HEK293 (cell line): ENCODE measurements at regions not wholly inside any gene's neighbourhood (a gene's known extent, or its start where the extent isn't known, plus 50 kb on each side); places are given as distances from the start of the nearest gene placed in this dataset.

Experiments used
- YY1 ChIP-seq: fragments of 450-650 bp; formaldehyde crosslinking; IDR thresholded peaks from 2 replicates; pipeline ENCODE4 v1.5.1; 2018; ENCODE audit warnings: missing biosample characterization, missing genetic modification characterization
- ZBTB7A ChIP-seq: fragments of 450-650 bp; formaldehyde crosslinking; IDR thresholded peaks from 2 replicates; pipeline ENCODE4 v1.5.1; 2016; ENCODE audit warnings: low read depth, missing biosample characterization, missing genetic modification characterization
- ZIC2 ChIP-seq: fragments of 450-650 bp; formaldehyde crosslinking; IDR thresholded peaks from 2 replicates; pipeline ENCODE4 v1.5.1; 2016; ENCODE audit warnings: missing biosample characterization, missing genetic modification characterization
- ZNF133 ChIP-seq: fragments of 450-650 bp; formaldehyde crosslinking; IDR thresholded peaks from 2 replicates; pipeline ENCODE4 v1.5.1; 2016; ENCODE audit warnings: missing biosample characterization, missing genetic modification characterization
- ZNF274 ChIP-seq, 2 experiments: fragments of 200-500 bp in 1 of 2; fragments of 450-650 bp in 1 of 2; sonication (Bioruptor generic) in 1 of 2; formaldehyde crosslinking in 1 of 2; IDR thresholded peaks; 2 replicates each; pipeline versions ENCODE4 v1.5.1 to v1.6.1; 2014 to 2016; ENCODE audit warnings: borderline replicate concordance in 1 of 2, inconsistent platforms in 1 of 2, low read length in 1 of 2, missing biosample characterization in 1 of 2, missing genetic modification characterization in 1 of 2
- ZNF335 ChIP-seq: fragments of 450-650 bp; formaldehyde crosslinking; conservative IDR thresholded peaks from 2 replicates; pipeline ENCODE4 v1.5.1; 2016; ENCODE audit warnings: missing biosample characterization, missing genetic modification characterization
- ZNF501 ChIP-seq: fragments of 450-650 bp; formaldehyde crosslinking; IDR thresholded peaks from 2 replicates; pipeline ENCODE4 v1.5.1; 2016; ENCODE audit warnings: missing biosample characterization, missing genetic modification characterization
- ZSCAN23 ChIP-seq: fragments of 450-650 bp; formaldehyde crosslinking; IDR thresholded peaks from 2 replicates; pipeline ENCODE4 v1.5.1; 2016; ENCODE audit warnings: missing biosample characterization, missing genetic modification characterization
- TF ChIP-seq, protein P1 (sequence below): fragments of 450-650 bp; formaldehyde crosslinking; IDR thresholded peaks from 2 replicates; pipeline ENCODE4 v1.5.1; 2016; ENCODE audit warnings: missing biosample characterization, missing genetic modification characterization
- TF ChIP-seq, protein P2 (sequence below): fragments of 450-650 bp; formaldehyde crosslinking; IDR thresholded peaks from 2 replicates; pipeline ENCODE4 v1.5.1; 2016; ENCODE audit warnings: missing biosample characterization, missing genetic modification characterization
- TF ChIP-seq, protein P3 (sequence below): fragments of 450-650 bp; formaldehyde crosslinking; IDR thresholded peaks from 2 replicates; pipeline ENCODE4 v1.5.1; 2016; ENCODE audit warnings: missing biosample characterization, missing genetic modification characterization, borderline replicate concordance
- TF ChIP-seq, protein P4 (sequence below): IDR thresholded peaks from 2 replicates; pipeline ENCODE4 v1.6.1; 2011; ENCODE audit warnings: mild to moderate bottlenecking, low read depth, low read length, borderline replicate concordance

DNA sequence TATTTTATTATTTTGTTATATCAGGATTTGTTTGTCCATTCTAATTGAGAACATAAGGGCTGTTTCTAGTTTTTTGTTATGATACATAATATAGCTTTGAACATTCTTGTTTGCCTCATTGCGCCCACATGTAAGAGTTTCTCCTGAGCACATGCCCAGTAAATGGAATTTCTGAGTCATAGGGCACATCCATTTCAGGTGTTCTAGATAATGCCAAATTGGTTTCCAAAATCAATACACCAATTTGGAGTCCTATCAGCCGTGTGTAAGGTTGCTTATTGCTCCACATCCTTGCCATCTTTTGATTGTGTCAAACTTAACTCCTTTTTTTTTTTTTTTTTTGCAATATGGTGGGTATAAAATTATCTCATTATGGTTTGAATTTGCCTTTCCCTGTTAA is 97.9 kb upstream of the RESF1 start:
- no peak for TF ChIP-seq ZNF133
- TF ChIP-seq, protein P1, sequence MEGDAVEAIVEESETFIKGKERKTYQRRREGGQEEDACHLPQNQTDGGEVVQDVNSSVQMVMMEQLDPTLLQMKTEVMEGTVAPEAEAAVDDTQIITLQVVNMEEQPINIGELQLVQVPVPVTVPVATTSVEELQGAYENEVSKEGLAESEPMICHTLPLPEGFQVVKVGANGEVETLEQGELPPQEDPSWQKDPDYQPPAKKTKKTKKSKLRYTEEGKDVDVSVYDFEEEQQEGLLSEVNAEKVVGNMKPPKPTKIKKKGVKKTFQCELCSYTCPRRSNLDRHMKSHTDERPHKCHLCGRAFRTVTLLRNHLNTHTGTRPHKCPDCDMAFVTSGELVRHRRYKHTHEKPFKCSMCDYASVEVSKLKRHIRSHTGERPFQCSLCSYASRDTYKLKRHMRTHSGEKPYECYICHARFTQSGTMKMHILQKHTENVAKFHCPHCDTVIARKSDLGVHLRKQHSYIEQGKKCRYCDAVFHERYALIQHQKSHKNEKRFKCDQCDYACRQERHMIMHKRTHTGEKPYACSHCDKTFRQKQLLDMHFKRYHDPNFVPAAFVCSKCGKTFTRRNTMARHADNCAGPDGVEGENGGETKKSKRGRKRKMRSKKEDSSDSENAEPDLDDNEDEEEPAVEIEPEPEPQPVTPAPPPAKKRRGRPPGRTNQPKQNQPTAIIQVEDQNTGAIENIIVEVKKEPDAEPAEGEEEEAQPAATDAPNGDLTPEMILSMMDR (tag by site-specific recombination) = no peak
- no peak for TF ChIP-seq ZNF274 (IDR thresholded peaks at IDR 0.05; ENCODE audit: low read length)
- no peak for TF ChIP-seq ZNF274 (tag by site-specific recombination; IDR thresholded peaks at IDR 0.05; ENCODE audit: borderline replicate concordance)
- no peak for TF ChIP-seq ZBTB7A (tag by site-specific recombination)
- TF ChIP-seq, protein P2, sequence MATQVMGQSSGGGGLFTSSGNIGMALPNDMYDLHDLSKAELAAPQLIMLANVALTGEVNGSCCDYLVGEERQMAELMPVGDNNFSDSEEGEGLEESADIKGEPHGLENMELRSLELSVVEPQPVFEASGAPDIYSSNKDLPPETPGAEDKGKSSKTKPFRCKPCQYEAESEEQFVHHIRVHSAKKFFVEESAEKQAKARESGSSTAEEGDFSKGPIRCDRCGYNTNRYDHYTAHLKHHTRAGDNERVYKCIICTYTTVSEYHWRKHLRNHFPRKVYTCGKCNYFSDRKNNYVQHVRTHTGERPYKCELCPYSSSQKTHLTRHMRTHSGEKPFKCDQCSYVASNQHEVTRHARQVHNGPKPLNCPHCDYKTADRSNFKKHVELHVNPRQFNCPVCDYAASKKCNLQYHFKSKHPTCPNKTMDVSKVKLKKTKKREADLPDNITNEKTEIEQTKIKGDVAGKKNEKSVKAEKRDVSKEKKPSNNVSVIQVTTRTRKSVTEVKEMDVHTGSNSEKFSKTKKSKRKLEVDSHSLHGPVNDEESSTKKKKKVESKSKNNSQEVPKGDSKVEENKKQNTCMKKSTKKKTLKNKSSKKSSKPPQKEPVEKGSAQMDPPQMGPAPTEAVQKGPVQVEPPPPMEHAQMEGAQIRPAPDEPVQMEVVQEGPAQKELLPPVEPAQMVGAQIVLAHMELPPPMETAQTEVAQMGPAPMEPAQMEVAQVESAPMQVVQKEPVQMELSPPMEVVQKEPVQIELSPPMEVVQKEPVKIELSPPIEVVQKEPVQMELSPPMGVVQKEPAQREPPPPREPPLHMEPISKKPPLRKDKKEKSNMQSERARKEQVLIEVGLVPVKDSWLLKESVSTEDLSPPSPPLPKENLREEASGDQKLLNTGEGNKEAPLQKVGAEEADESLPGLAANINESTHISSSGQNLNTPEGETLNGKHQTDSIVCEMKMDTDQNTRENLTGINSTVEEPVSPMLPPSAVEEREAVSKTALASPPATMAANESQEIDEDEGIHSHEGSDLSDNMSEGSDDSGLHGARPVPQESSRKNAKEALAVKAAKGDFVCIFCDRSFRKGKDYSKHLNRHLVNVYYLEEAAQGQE = no peak
- no peak for TF ChIP-seq ZSCAN23
- TF ChIP-seq YY1 (tag by site-specific recombination) = no peak
- TF ChIP-seq, protein P3, sequence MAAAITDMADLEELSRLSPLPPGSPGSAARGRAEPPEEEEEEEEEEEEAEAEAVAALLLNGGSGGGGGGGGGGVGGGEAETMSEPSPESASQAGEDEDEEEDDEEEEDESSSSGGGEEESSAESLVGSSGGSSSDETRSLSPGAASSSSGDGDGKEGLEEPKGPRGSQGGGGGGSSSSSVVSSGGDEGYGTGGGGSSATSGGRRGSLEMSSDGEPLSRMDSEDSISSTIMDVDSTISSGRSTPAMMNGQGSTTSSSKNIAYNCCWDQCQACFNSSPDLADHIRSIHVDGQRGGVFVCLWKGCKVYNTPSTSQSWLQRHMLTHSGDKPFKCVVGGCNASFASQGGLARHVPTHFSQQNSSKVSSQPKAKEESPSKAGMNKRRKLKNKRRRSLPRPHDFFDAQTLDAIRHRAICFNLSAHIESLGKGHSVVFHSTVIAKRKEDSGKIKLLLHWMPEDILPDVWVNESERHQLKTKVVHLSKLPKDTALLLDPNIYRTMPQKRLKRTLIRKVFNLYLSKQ (tag by site-specific recombination) = no peak
- TF ChIP-seq, protein P4, sequence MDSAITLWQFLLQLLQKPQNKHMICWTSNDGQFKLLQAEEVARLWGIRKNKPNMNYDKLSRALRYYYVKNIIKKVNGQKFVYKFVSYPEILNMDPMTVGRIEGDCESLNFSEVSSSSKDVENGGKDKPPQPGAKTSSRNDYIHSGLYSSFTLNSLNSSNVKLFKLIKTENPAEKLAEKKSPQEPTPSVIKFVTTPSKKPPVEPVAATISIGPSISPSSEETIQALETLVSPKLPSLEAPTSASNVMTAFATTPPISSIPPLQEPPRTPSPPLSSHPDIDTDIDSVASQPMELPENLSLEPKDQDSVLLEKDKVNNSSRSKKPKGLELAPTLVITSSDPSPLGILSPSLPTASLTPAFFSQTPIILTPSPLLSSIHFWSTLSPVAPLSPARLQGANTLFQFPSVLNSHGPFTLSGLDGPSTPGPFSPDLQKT = no peak
- no peak for TF ChIP-seq ZNF335 (tag by site-specific recombination)
- TF ChIP-seq ZIC2 (tag by site-specific recombination) = no peak
- no peak for TF ChIP-seq ZNF501 (tag by site-specific recombination)
